Spleen (tissue), 11 donors: ENCODE measurements at regions not wholly inside any gene's neighbourhood (a gene's known extent, or its start where the extent isn't known, plus 50 kb on each side); places are given as distances from the start of the nearest gene placed in this dataset.

ENCODE experiments used
- DNase-seq: peaks from one replicate; pipeline ENCODE4 v3.0.0-alpha.2; 2020
- H3K27ac ChIP-seq, 8 donors: fragments of 200-600 bp; sonication (generic) in 7 of 8; 1 replicate in 4 of 8; 2 replicates in 4 of 8; pipeline versions ENCODE4 v1.5.0 to v1.8.0; 2016 to 2021; ENCODE audit warnings: inconsistent platforms in 4 of 8, mild to moderate bottlenecking in 4 of 8, moderate library complexity in 1 of 8
- H3K27me3 ChIP-seq, 7 donors: fragments of 200-600 bp; sonication (generic) in 6 of 7; replicated peaks in 1 of 7; 1 replicate in 4 of 7; 2 replicates in 3 of 7; pipeline versions ENCODE4 v1.5.0 to v1.8.0; 2016 to 2021; ENCODE audit warnings: inconsistent platforms in 3 of 7, mild to moderate bottlenecking in 1 of 7
- H3K36me3 ChIP-seq, 6 donors: fragments of 200-600 bp; sonication (generic) in 5 of 6; 1 replicate in 4 of 6; 2 replicates in 2 of 6; pipeline versions ENCODE4 v1.5.0 to v1.8.0; 2016 to 2021; ENCODE audit warnings: inconsistent platforms in 2 of 6
- H3K4me1 ChIP-seq, 6 donors: fragments of 200-600 bp; sonication (generic) in 5 of 6; 1 replicate in 3 of 6; 2 replicates in 3 of 6; pipeline versions ENCODE4 v1.5.0 to v1.8.0; 2016 to 2021; ENCODE audit warnings: inconsistent platforms in 3 of 6
- H3K4me3 ChIP-seq, 8 donors: fragments of 200-600 bp; sonication (generic) in 7 of 8; 1 replicate in 4 of 8; 2 replicates in 4 of 8; pipeline versions ENCODE4 v1.5.0 to v1.8.0; 2016 to 2021; ENCODE audit warnings: inconsistent platforms in 4 of 8, mild to moderate bottlenecking in 4 of 8, moderate library complexity in 2 of 8
- H3K9me3 ChIP-seq, 8 donors: fragments of 200-600 bp; sonication (generic) in 7 of 8; 1 replicate in 4 of 8; 2 replicates in 4 of 8; pipeline versions ENCODE4 v1.5.0 to v1.8.0; 2016 to 2021; ENCODE audit warnings: inconsistent platforms in 4 of 8
- POLR2A ChIP-seq, 3 donors: fragments of 450-650 bp; IDR thresholded peaks; one replicate each; pipeline ENCODE4 v1.5.1; 2017; ENCODE audit warnings: antibody characterized with exemption in 3 of 3, mild to moderate bottlenecking in 1 of 3
- POLR2AphosphoS5 ChIP-seq, 3 donors: sonication (generic); formaldehyde crosslinking; IDR thresholded peaks; one replicate each; pipeline ENCODE4 v1.5.1; 2017; ENCODE audit warnings: antibody characterized with exemption in 3 of 3
- WGBS, 5 donors: extraction: QIAGEN DNeasy Blood & Tissue Kit in 3 of 5; methylation state at CpG; one replicate each; pipeline versions ENCODE4 v1.1.5 to v1.1.7; 2013 to 2018; 5-methylcytosine and 5-hydroxymethylcytosine counted together
- intact Hi-C: fragments of 100-400 bp; cut with DNase I; formaldehyde crosslinking; loops from one replicate; pipeline ENCODE4 v1.15.0; 2023; ENCODE audit warnings: low total_unique reads
- TF ChIP-seq, protein P1 (sequence below), 11 experiments: fragments of 200-600 bp in 7 of 11; fragments of 450-650 bp in 4 of 11; sonication (generic) in 4 of 11; IDR thresholded peaks in 8 of 11; conservative IDR thresholded peaks in 3 of 11; 1 replicate in 7 of 11; 2 replicates in 4 of 11; pipeline versions ENCODE4 v1.4.0 to v1.8.0; 2016 to 2021; ENCODE audit warnings: antibody characterized with exemption in 11 of 11, inconsistent platforms in 4 of 11, mild to moderate bottlenecking in 1 of 11
- donor health status: healthy with polysubstance abuse.
- donor health status: DM: no; HTN: no; CAD: no; lungs with moderate emphysema.
- donor health status: DM: no; HTN: no; CAD: no.
- donor health status: Bipolar disorder and iron deficiency.
- donor health status: healthy.
- donor health status: DM: no; HTN: no; CAD: no.
- donor health status: DM: yes; HTN: yes; CAD: no.

GRCh38 chr6:40701352-40702007 is 114.3 kb upstream of the LRFN2 start:
- H3K27me3 ChIP-seq, result peaks cover 0 to 17% (median 0%) of the 10 kb centered on the region in 7 donors
- DNase-seq, result no peak
- intact Hi-C loops, result no loop called here
- no peak overlapping the region for H3K4me3 ChIP-seq
- H3K4me1 ChIP-seq, result no peaks in the 10 kb centered on the region
- H3K36me3 ChIP-seq, result no peaks in the 10 kb centered on the region
- H3K27ac ChIP-seq, result no peak overlapping the region
- WGBS, 5 donors, result 38 to 43% (median 40%) methylated on average over 3 of the region's 3 CpGs
- H3K9me3 ChIP-seq, result no peaks in the 10 kb centered on the region
- TF ChIP-seq, protein P1, sequence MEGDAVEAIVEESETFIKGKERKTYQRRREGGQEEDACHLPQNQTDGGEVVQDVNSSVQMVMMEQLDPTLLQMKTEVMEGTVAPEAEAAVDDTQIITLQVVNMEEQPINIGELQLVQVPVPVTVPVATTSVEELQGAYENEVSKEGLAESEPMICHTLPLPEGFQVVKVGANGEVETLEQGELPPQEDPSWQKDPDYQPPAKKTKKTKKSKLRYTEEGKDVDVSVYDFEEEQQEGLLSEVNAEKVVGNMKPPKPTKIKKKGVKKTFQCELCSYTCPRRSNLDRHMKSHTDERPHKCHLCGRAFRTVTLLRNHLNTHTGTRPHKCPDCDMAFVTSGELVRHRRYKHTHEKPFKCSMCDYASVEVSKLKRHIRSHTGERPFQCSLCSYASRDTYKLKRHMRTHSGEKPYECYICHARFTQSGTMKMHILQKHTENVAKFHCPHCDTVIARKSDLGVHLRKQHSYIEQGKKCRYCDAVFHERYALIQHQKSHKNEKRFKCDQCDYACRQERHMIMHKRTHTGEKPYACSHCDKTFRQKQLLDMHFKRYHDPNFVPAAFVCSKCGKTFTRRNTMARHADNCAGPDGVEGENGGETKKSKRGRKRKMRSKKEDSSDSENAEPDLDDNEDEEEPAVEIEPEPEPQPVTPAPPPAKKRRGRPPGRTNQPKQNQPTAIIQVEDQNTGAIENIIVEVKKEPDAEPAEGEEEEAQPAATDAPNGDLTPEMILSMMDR (IDR thresholded peaks at IDR 0.05 in 8 of 11, conservative IDR thresholded peaks at IDR 0.05 in 3 of 11), result no peak
- TF ChIP-seq POLR2A (IDR thresholded peaks at IDR 0.05) (no peak), POLR2AphosphoS5 (IDR thresholded peaks at IDR 0.05) (no peak)

GRCh38 chr6:40700006-40700580 is 112.9 kb upstream of the LRFN2 start:
- H3K27me3 ChIP-seq, result peaks cover 0 to 17% (median 0%) of the 10 kb centered on the region in 7 donors
- no peaks in the 10 kb centered on the region for H3K4me1 ChIP-seq
- no peak for DNase-seq
- 48 to 57% (median 49%) methylated on average over 4 of the region's 4 CpGs for WGBS, 5 donors
- no peak overlapping the region for H3K4me3 ChIP-seq
- no peak overlapping the region for H3K27ac ChIP-seq
- TF ChIP-seq, protein P1 (IDR thresholded peaks at IDR 0.05 in 8 of 11, conservative IDR thresholded peaks at IDR 0.05 in 3 of 11), result no peak
- TF ChIP-seq POLR2A (IDR thresholded peaks at IDR 0.05) (no peak), POLR2AphosphoS5 (IDR thresholded peaks at IDR 0.05) (no peak)
- H3K9me3 ChIP-seq, result no peaks in the 10 kb centered on the region
- no peaks in the 10 kb centered on the region for H3K36me3 ChIP-seq
- intact Hi-C loops, result no loop called here

DNA sequence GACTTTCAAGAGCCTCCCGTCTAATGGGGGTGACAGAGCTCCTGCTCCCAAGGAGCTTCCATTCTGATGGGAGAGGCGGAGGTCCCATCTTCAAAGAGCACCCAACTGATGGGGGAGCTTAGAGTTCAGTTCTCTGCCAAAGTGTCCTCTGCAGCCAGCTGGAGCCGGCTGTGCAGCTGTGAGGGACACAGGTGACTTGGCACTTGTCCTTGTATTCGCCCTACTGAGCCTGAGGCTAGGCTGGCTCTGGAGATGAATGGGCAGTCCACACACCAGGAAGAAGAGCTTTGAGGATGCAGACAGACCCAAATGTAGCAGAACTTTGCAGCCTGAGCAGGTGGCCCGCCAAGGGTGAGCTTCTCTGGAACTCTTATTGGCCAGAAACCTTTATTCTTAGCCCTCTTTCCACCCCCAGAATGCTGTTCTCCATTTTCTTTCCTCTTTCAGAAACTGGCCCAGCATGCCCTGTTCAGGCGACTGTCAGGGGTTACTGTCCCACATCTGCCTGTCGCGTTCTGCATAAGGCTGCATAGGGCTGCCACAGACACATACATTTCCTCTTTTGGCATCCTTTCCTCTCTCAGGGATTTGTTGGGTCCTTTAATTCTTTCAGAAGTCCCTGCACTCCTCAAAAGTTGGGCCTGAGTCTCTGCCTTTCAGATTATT is 108.7 kb upstream of the LRFN2 start:
- Histone ChIP-seq H3K4me1 (no peaks in the 10 kb centered on the region), H3K9me3 (no peaks in the 10 kb centered on the region), H3K27me3 (no peaks in the 10 kb centered on the region), H3K27ac (no peak overlapping the region), H3K4me3 (no peak overlapping the region), H3K36me3 (no peaks in the 10 kb centered on the region)
- DNase-seq, result peak; percentile 66
- 70 to 81% (median 75%) methylated on average over 8 of the region's 8 CpGs for WGBS, 5 donors
- TF ChIP-seq, protein P1 (IDR thresholded peaks at IDR 0.05 in 8 of 11, conservative IDR thresholded peaks at IDR 0.05 in 3 of 11), result no peak
- no peak for TF ChIP-seq POLR2AphosphoS5 (IDR thresholded peaks at IDR 0.05)
- TF ChIP-seq POLR2A (IDR thresholded peaks at IDR 0.05), result no peak
- intact Hi-C loops, result no loop called here

DNA sequence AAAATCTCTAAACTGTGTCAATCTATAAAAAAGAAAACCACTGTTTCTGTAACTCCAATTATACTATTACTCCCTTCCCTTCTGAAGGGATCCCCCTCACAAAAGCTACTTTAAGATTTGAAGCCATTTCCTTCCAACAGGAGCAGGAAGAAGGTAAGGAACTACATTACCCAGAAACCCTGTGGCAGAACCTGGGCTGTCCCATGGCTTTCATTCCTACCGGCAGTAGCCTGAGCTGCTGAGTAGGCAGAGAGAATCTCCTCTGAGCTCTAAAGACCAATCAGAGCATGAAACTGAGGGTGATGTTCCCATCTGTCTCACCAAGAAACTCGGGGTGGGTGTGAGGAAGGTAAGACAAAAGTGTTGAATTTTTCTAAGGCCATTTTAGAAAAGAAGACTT is 108.0 kb upstream of the LRFN2 start:
- Histone ChIP-seq H3K27ac (no peak overlapping the region), H3K4me1 (no peaks in the 10 kb centered on the region), H3K36me3 (no peaks in the 10 kb centered on the region), H3K9me3 (no peaks in the 10 kb centered on the region), H3K27me3 (no peaks in the 10 kb centered on the region), H3K4me3 (no peak overlapping the region)
- intact Hi-C loops, result no loop called here
- DNase-seq, result no peak
- no peak for TF ChIP-seq POLR2A (IDR thresholded peaks at IDR 0.05)
- TF ChIP-seq, protein P1 (IDR thresholded peaks at IDR 0.05 in 8 of 11, conservative IDR thresholded peaks at IDR 0.05 in 3 of 11), result no peak
- TF ChIP-seq POLR2AphosphoS5 (IDR thresholded peaks at IDR 0.05), result no peak
- 13 to 45% (median 28%) methylated on average over 2 of the region's 2 CpGs for WGBS, 5 donors
